NCI-H774 (cell line): ENCODE measurements at regions not wholly inside any gene's neighbourhood (a gene's known extent, or its start where the extent isn't known, plus 50 kb on each side); places are given as distances from the start of the nearest gene placed in this dataset.
"Not testable (repeated sequence)": the region's sequence is repeated elsewhere in the genome, so short reads cannot be mapped to it uniquely, and the experiment has no call there.

Source experiments
- DNase-seq: peaks from one replicate; lab custom pipeline; 2025; lab: John Stamatoyannopoulos, UW

DNA sequence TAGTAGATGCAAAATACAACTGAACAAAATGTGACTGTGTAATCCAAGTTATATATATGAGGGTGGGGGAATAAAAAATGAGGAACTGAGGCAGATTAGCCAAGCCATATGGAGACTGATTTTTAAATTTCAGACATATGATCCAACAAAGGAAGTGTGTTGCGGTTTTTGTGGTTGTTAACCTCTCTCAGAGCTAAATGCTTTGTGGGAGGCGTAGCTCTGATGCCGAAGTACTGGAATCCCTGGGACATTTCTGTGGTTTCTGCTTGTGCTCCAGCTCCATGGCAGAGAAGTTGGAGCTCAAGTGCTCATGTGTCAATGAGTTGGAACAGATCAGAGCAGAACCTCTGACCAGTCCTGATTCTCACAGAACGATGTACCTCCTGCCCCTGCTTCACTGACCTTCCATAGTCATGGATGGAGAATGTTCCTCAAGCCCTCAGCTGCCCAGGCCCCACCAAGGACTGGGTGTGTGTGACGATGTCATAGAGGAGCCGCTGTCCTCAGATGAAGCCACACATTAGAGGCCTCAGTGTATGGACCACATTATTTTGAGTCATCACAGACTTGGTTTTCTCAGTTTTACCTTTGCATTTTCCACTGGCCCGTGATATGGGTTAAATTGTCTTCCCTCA lies 107.6 kb downstream of the SOX1 start:
- DNase-seq = no peak

DNA sequence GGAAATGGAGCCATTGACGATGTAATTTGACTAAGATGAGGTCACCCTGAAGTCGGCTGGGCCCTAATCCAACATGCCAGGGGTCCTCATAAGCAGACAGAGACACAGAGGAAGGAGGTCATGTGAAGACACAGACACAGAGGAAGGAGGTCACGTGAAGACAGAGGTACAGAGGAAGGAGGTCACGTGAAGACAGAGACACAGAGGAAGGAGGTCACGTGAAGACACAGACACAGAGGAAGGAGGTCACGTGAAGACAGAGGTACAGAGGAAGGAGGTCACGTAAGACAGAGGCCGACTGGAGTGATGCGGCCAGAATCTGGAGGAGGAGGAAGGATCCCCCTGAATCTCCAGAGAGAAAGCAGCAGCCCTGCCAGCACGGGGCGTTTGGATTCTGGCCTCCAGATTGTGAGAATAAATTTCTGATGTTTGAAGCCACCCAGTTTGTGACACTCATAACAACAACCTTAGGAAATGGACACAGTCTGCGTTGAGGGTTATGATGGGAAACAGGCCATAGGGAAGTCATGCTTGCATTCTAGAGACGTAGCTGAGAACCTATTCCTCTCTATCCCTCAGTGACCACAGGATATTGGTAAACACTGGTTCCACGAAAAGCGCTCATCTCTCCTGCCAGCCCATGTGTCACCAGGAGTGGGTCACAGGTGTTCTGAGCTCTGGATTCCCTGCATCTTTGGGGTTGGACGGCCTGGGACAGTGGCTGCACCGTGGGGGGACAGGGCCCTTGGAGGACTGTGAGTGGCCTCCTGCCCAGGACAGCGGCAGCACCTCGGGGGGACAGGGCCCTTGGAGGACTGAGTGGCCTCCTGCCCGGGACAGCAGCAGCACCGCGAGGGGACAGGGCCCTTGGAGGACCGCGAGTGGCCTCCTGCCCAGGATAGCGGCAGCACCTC lies 108.5 kb downstream of the SOX1 start:
- no peak for DNase-seq

DNA sequence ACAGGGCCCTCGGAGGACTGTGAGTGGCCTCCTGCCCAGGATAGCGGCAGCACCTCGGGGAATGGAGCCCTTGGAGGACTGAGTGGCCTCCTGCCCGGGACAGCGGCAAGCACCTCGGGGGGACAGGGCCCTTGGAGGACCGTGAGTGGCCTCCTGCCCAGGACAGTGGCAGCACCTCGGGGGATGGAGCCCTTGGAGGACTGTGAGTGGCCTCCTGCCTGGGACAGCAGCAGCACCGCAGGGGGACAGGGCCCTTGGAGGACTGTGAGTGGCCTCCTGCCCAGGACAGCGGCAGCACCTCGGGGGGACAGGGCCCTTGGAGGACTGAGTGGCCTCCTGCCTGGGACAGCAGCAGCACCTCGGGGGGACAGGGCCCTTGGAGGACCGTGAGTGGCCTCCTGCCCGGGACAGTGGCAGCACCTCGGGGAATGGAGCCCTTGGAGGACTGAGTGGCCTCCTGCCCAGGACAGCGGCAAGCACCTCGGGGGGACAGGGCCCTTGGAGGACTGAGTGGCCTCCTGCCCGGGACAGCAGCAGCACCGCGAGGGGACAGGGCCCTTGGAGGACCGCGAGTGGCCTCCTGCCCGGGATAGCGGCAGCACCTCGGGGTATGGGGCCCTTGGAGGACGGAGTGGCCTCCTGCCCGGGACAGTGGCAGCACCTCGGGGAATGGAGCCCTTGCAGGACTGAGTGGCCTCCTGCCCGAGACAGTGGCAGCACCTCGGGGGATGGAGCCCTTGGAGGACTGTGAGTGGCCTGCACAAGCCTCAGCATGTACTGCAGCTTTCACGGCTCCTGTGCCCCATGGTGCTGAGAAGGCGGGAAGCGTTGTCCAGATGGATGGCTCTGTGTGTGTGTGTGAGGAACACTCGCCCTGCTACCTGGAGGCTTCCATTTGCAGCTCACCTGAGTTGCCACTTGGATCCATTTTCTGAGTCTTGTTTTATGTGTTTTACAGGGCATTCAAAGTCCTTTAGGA lies 109.5 kb downstream of the SOX1 start:
- DNase-seq = not testable (repeated sequence)

DNA sequence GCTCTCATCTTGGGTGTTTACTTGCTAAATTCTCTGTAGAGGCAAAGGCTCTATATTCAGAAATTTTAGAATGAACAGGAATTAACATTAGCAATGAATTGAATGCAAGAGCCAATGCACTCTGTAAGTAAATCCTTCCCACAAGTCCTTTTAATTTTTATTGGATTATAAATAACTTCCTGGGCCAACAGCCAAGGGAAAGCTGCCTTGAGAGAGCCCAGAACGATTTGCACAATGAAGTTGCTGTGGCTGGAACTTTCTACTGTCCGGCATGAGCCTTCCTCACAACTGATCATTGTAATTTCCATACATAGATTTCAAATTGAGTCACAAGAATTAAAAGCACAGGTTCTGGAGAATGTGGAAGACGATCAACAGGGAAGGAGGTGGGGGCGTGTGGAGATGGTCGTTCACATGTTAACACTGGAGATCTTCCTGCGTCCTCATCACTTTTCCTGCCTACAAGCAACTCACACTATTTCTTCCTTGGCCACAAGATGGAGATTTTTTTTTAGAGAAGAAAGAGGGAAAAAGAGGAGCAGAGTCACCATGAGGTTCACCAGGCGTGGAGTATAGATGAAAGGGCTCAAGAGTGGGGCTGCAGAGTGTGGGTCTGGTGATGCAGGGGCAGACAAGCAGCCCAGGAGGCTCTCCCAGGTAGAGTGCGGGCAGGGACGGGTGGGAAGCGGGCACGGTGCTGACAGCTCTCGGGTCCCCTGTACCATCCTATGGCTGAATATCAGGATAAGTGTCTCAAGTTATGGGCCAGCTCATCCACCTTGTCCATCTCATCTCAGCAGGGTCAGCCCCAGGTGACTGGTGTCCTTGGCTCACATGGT lies 110.7 kb downstream of the SOX1 start:
- no peak for DNase-seq

DNA sequence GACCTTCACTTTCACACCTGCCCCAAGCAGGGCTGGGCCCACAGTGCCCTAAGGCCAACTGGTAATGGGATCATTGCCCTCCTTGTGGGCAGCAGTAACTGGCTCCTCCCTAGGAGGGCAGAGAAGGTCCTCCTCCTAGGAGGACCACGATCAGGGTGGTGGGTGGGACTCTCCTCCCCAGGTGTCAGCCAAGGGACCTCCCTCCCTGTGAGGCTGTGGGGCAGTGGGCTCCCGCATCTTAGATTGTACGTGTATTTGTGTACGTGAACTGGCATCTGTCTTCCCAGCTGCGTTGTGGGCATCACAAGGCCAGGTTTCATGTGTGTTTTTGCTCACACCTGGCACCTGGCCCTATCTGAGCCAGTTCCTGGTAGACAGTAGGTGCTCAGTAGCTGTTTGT lies 111.8 kb downstream of the SOX1 start:
- no peak for DNase-seq

DNA sequence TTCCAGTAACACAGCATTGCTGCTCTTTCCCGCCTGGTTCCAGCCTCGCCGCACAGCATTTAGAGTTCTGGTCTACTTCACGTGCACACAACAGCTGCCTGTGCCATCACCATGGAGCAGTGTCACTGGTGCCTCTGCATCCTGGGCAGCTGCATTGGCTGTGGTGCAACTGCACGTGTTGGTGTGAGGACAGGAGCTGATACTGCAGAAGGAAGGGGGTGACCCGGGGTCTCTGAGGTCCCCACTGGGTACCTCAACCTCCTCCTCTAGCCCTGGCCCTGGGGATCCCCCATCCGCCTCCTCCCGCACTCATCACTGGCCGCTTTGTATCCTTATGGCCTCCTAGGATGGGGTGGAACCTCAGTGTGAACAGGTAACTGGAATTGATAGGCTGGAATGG lies 112.5 kb downstream of the SOX1 start:
- DNase-seq = no peak

DNA sequence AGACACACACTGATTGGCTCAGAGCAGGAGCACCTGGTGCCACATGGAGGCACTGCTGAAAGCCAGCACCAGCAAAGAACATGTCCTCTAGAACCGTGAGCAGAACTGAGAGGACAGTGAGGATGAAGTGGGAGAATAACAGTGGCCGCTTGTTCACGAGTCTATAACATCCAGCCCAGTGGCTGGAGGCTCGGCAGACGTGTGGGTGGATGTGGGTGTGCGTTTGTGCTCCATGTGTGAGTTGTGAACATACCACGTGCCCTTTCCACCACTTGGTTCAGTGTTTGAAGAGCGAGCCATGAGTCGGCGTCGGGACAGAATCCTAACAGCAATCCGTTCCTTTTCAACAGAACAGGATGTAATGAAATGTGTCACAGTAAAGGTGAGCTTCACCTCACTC lies 113.0 kb downstream of the SOX1 start:
- DNase-seq = no peak

DNA sequence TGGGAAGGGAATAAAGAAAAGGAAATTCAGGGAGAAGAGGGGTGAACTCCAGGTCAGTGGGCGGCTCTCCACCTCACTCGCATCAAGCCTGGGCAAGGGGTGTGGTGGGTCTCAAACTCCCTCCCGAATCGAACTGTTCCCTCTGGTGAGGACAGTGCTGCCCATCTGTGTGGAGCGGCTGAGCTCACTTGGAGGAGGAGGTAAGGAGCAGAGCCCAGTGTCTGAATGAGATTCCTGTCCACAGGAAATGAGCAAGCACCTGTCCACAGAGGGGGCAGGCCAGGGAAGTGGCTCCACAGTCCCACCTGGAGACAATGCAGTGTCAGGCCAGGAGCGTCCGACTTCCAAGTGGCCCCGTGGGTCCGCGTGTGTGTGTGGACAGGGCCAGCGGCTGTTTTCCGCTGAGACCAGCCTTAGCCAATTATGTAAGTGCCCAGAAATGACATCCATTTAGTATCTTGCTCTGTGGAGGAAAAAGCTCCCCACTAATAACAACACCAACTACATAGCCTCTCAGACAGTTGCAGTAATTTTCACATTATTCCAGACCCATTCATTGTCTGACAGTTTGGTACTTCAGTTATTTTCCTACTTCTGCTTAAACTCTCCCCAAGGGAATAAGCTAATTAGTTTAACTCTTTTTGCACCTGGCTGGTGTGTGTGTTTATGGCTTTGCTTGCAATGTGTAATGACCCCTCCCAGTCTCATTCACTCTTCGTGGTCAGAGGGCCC lies 114.6 kb downstream of the SOX1 start:
- no peak for DNase-seq

DNA sequence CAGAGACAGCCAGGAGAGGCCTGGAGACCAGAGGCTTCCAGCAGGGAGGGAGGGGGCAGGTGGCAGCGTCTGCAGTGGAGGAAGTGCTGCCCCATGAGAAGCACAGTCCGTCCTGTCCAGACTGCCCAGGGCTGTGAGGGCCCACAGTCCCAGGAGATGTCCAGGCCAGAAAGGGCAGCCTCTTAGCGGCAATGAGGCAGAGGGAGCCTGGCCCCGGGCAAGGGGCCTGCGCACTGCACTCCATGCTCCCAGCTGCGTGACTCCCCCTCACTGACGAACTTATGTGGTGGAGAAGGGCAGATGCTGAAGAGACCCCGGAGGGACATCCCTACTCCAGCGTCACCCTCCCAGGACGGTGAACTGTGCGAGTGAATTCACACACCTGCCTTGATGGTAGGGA lies 115.3 kb downstream of the SOX1 start:
- DNase-seq = no peak

DNA sequence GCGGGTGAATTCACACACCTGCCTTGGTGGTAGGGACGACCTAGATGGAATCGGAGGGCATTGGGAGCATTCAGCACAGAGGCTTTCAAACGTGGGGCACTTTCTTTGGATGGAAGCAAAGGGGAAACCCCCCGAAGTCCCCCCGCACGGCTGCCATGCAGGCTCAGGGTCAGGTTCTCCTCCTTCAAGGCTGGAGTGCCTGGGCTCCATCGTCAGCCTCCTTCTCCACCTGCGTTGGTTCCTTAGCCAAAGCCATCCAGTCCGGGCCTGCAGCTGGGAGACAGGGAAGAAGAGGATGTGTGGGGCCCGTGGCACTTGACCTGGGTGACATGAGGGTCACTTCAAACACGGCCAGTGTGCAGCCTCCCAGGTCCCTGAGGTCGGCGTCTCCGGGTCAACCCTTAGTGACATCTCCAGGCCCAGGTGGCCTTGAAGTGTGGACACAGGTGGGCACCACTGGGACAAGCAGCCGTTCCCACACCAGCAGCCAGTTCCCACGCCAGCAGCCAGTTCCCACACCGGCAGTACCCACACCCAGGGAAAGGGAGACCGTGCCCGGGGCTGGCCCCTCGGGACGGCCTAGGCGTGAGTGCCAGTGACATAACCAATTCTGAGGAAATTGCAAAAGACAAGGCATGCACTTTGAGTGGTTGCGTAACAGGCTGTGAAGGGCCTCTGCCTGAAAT lies 116.0 kb downstream of the SOX1 start:
- no peak for DNase-seq

DNA sequence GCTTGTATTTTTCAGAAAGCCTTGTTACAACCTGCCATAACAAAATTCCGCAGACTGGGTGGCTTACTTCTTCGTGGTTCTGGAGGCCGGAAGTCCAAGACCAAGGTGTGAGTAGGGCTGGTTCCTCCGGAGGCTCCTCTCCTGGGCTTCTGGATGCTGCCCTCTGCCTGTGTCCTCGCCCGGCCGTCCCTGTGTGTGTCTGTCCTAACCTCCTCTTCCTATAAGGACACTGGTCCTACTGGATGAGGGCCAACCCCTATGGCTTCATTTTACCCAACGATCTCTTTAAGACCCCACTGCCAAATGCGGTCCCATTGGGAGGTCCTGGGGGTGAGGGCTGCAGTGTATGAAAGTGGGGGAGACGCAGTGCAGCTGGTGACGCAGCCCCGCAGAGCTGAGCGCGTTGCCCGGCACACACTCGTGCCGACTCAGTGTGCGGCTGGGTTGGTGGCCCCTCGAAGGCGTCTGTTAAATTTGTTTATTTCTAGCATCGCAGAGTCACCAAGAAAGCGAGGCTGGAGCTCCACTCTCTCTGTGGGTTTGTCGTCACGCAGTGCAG lies 116.7 kb downstream of the SOX1 start:
- no peak for DNase-seq

DNA sequence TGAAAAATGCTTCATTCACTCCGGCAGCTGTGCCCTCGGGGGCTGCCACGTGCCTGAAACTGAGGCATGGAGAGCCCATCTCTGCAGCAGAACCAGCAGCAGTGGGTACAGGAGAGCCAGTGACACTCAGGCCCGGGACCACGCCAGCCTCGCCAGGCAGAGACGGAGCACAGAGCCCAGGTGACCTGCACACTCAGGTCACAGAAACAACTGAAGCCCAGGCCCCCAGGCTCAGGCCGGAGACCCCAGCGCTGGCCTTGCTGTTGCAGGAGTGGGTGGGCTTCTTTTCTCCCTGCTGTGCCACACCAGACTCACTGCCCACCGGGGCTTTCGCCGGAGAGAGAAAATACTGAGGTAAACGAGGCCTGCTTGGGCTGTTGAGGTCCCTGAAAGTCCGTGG lies 117.3 kb downstream of the SOX1 start:
- no peak for DNase-seq

DNA sequence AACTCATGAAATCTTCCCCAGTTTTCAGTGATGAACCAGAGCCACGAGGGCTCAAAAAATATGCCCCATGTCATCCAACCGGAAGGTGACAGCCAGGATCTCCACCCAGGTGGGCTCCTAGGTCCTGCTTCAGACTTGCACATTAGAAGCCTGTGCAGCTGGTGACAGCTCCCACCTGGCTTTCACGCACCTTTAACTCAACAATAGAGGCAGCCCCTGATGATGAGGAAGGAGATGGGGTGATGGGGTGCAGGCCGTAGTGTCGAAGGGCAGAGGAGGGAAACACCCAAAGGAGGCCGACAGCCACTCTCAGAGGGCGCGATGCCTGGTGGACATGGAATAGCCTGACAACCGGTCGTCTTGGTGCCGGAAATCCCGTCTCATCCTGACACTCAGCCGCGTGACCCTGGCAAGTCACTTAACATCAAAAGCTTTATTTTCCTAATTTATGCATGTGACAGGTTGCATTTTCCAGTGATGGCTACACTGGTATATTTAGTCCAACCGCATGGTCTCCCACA lies 118.0 kb downstream of the SOX1 start:
- no peak for DNase-seq

DNA sequence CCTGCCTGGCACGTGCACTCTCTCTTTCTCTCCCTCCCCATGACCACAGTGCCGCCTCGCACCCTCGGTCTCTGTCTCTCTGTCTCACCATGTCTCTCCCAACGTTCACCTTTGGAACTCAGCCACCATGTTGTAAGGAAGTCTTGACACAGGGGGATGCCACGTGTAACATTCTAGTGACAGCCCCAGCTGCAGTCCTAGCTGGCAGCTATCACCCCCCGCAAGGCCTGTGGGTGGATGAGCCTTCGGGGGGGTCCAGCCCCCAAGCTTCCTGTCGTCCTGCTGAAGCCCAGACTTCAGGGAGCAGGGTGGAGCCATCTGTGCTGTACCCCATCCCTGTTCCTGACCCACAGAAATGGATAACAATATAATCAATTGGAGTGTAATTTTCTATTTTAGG lies 118.5 kb downstream of the SOX1 start:
- no peak for DNase-seq

DNA sequence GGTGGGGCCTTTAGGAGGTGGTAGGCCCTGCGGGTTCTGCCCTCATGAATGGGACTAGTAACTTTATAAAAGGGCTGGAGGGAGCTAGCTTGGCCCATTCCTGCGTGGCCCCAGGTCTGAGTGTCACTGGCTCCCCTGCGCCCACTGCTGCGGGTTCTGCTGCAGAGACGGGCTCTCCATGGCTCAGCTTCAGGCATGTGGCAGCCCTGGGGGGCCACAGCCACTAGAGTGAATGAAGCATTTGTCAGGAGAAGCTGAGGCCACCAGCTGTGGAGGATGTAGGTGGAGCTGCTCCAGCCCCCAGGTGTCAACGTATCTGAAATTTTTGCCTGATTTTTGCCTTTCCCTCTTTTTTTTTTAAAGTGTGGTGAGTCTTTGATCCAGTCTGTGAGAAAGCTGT lies 119.1 kb downstream of the SOX1 start:
- DNase-seq = no peak

DNA sequence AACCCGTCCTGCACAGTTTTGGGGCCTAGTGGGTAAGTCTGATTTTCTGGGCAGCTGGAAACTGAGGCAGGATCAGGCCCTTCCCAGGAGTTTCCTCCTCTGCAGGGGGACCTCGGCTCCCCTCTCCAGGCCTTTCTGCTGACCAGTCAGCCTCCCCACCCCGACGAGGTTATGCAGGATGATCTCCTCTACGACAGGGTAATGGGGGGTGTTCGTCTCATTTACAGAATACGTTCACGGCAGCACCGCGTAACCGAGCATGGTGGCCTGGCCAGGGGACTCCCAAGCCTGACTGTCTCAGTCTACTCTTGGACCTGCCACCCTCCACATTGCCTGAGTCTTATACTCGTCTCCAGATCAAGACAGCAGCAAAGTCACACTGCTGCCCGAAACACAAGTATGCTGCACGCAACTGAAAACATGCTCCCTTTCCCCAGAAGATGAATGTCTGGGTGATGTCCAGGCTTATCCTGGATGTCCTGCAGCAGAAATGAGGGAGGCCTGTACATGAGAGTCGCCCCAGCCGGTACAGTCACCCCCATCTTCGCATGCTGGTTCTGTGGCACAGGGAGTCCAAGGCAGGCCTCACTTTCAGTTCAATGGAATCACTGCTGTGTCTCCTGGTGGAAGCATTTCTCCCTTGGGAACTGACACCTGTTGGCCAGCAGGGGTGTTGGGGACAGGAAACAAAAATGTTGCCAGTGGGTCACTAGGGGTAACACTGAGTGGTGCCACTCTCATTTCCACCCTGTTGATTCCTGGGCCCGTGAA lies 120.8 kb downstream of the SOX1 start:
- no peak for DNase-seq

DNA sequence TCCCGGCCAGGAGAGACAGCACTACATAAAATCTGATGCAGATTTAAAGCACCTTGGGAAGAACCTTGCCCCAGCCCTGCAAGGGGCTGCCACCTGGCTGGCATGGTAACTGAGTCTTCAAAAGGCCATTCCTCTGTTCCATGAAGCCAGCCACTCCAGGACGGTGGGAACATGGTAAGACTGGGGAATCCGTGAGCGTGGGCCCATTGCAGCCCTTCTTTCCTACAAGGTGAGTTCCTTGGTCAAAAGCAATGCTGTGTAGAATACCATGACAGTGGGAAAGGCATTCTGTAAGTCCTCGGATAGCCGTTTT lies 121.3 kb downstream of the SOX1 start:
- DNase-seq = no peak

DNA sequence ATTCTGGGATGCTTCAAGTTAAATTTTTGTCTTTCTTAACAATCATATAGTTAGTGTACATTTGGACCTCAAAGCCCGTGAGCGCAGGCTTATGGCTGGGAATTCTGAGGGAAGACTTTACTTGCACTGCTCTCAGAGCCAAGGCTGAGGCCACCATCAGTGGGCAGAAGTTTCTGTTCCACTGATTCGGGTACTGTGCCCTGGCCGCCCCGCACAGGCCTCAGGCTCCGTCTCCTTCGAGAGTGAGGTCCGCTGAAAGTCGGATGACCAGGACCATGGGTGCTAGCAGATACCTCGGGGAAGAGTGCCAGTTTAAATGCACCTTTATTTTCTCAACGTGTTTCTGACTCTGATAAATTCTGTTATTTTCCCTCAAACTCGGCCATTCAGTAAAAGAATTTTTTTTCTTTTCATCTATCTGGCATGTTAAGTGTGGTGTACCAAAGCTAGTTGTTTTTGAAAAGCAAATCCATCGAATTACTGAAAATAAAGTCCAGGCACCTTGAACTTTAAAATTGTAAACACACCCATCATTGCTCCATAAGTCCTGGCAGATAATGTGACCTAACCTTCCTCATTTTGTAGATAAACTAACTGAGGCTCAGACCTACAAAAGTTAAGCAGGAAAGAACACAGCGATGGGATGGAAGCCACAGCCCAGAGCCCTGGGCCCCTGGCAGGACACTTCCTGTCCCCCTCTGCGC lies 126.7 kb downstream of the SOX1 start:
- no peak for DNase-seq

DNA sequence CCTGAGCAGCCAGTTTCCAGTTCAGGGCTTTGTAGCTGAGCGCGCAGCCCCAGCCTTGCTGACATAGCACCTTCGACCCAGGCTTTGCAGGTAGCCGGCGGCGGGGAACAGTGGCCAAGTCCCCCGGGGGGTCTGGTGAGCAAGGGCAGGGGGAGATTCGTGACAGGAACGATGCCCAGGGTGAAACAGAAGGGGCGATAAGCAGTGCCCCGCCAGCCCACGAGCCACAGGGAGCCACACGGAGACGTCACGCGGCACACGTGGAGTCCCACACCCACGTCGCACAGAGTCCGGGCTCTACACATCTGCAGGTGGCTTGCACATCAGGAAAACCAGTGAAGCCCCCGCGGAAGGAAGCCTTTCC lies 127.2 kb downstream of the SOX1 start:
- DNase-seq = no peak
